Transverse colon (tissue), 3 donors: ENCODE measurements at regions not wholly inside any gene's neighbourhood (a gene's known extent, or its start where the extent isn't known, plus 50 kb on each side); places are given as distances from the start of the nearest gene placed in this dataset.

Experiments used
- EP300 ChIP-seq: sonication (generic); formaldehyde crosslinking; IDR thresholded peaks from one replicate; pipeline ENCODE4 v1.6.1; 2017; ENCODE audit warnings: antibody characterized with exemption, low read depth
- POLR2A ChIP-seq: fragments of 450-650 bp; IDR thresholded peaks from one replicate; pipeline ENCODE4 v1.6.1; 2016; ENCODE audit warnings: antibody characterized with exemption, mild to moderate bottlenecking, moderate library complexity
- TF ChIP-seq, protein P1 (sequence below), 5 experiments: fragments of 200-600 bp in 3 of 5; fragments of 450-650 bp in 2 of 5; sonication (generic) in 3 of 5; IDR thresholded peaks; 1 replicate in 2 of 5; 2 replicates in 3 of 5; pipeline ENCODE4 v1.5.1; 2016 to 2017; ENCODE audit warnings: antibody characterized with exemption in 5 of 5, inconsistent platforms in 3 of 5, mild to moderate bottlenecking in 2 of 5, moderate library complexity in 1 of 5

DNA sequence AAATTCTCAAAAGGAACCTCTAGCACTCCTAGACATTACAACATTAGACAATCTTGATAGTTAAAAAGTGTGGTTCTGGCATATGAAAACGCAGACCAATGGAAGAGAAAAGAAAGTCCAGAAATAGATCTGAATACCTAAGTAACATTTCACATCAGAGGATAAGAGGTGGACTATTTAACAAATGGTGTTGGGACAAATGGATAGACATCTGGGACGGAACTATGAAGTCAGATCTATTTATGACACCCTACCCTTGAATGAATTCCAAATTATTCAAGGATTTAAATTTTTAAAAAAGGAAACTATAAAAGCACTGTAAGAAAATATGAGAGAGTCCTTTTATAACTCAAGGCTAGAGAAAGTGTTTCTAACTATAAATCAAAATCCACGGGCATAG, 111.3 kb downstream of the SCN11A start:
- TF ChIP-seq, protein P1, sequence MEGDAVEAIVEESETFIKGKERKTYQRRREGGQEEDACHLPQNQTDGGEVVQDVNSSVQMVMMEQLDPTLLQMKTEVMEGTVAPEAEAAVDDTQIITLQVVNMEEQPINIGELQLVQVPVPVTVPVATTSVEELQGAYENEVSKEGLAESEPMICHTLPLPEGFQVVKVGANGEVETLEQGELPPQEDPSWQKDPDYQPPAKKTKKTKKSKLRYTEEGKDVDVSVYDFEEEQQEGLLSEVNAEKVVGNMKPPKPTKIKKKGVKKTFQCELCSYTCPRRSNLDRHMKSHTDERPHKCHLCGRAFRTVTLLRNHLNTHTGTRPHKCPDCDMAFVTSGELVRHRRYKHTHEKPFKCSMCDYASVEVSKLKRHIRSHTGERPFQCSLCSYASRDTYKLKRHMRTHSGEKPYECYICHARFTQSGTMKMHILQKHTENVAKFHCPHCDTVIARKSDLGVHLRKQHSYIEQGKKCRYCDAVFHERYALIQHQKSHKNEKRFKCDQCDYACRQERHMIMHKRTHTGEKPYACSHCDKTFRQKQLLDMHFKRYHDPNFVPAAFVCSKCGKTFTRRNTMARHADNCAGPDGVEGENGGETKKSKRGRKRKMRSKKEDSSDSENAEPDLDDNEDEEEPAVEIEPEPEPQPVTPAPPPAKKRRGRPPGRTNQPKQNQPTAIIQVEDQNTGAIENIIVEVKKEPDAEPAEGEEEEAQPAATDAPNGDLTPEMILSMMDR (IDR thresholded peaks at IDR 0.05): no peak
- TF ChIP-seq POLR2A (no peak), EP300 (no peak)
